GM19035 (cell line): ENCODE measurements at regions not wholly inside any gene's neighbourhood (a gene's known extent, or its start where the extent isn't known, plus 50 kb on each side); places are given as distances from the start of the nearest gene placed in this dataset.
"Not testable (repeated sequence)": the region's sequence is repeated elsewhere in the genome, so short reads cannot be mapped to it uniquely, and the experiment has no call there.

Source experiments
- ATAC-seq: cut with Tn5 transposase; IDR thresholded peaks from one replicate; pipeline ENCODE4 v1.9.1; 2021; ENCODE audit not compliant: unreplicated experiment

DNA sequence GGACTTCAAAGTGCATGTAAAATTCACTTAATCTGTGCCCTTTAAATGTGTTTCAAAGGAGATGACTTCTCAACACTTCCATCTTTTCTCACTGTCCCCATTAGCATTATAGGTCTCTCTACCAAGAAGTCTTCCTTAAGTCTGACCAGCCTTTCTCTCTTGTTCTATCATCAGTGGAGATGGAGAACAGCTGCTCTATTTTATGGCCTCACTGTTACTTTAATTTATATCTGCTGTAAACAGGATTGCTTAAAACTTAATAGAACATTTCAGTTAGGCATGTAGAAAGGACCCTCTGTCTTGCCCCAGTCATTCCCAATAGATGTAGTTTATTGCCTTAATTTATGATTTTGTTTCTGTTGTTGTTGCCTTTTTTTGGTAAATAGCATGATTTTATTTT, 86.0 kb upstream of the CDC42EP3 start:
- ATAC-seq = not testable (repeated sequence)

DNA sequence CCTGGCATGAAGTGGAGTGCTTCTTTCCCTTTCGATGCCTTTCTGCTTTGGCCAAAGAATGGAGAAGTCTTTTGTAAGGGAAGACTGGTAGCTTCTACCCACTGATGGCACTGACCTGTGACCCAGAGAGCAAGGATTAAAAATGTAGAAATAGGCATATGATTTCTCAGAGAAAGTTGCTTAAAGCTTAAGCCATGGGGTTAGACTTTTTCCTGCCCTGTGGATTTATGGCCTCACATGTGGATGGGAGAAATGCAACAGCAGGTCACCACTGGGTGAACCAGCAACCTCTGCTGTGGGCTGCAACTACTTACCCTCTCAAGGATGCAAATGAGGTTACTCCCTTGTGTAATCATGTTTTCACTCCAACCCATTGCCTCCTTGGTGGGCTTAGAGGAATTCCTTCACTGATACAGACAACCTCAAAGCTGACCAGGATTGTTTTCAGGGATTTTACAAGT, 86.7 kb upstream of the CDC42EP3 start:
- ATAC-seq = not testable (repeated sequence)

DNA sequence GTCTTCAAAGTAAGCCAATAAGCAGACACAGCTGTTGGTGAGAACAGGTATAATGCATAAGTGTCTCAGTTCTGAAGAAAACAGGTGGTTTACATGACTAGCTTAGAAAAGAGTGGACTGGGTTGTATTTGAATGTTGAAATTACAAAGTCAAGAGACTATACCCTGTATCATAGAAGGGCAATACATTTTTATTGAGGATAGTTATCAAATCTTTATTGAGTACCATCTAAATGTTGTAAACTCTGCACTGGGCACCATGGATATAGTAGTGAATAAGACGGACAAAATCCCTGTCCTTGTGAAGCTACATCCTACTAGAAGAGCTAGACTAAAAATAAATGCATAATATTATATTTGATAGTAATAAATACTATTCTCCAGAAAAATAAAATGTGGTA, 88.5 kb upstream of the CDC42EP3 start:
- not testable (repeated sequence) for ATAC-seq

DNA sequence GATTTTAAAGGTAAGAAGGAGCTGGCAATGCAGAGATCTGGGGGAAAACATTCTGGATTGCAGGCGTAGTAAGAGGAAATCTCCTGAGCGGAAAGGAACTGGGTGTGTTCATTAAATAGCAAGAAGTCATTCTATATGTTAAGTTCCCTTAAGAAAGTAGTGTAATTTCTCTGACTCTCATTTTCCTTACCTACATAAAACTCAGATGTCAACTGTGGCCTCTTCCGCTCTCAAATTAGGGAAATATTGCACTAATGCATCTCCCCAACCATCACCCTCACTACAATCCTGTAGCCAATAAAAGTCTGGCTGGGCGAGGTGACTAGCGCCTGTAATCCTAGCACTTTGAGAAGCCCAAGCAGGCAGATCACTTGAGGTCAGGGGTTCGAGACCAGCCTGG, 89.0 kb upstream of the CDC42EP3 start:
- ATAC-seq = no peak

DNA sequence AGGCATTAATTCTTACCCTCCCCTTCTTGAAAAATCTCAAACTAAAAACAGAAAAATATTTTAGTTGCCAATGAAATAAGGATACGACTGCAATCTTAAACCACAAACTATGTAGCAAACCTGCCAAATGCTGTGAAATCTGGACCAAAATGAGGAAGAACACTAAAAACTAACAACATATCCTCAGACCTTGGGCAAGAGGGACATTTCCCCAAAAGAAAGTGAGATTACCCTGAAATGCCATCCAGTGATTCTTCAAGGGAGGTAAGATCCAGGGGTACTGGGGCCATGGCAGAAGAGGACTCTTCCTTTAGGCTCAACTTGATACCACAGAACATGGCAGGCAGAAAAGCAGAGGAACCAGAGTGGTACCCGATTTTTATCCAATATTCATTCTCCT, 90.8 kb upstream of the CDC42EP3 start:
- ATAC-seq = not testable (repeated sequence)

DNA sequence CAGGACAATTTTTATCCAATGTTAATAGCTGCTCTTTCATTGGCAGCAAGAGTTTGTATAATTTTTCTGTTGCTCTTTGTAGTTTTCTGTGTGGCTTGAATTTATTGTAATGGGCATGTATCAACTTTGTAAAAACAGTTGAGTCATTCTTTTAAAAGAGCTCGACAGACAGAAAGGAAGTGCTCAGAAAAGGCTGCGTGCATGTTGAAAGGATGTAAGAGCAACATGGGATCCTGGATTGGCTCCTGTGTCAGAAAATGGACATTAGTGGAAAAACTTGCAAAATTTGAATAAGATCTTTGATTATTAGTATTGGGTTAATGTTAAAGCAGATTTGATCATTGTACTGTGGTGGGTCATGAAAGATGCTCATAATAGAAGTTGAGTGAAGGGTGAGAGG, 93.3 kb upstream of the CDC42EP3 start:
- no peak for ATAC-seq

DNA sequence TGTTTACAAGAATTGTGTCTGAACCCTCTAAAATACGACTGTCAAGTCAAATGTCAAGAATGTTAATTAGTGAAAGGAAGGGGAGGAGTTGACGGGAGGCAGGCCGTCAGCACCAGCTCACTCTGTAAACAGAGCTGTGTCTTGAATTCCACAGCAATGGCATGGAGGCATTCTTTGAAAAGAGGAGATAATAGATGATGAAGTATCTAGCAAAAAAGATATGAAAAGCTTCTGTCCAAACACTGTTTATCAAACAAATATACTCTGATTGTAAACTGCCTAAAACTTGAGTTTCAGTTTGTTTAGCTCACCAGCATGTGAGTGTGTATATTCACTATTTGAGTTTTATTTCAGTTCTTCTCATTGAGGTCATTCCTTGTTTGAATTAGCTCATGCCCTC, 94.7 kb upstream of the CDC42EP3 start:
- ATAC-seq = no peak

DNA sequence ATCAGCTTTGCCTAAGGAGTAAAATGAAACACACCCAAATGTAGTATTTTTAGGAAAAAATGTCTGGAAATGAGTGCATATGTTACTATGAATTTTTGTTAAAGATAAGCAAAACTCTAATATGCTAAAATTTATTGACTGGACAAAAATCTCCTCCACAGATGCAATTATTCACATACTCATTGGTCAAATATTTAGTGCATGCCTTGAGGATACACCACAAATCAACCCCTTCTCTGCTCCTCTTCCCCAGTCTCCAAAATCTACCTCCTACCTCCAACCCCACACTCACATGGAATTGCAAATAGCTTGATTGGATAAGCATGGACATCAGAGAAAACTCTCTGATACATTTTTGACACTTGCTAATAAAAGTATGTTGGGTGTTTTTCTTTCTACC, 95.6 kb upstream of the CDC42EP3 start:
- no peak for ATAC-seq

DNA sequence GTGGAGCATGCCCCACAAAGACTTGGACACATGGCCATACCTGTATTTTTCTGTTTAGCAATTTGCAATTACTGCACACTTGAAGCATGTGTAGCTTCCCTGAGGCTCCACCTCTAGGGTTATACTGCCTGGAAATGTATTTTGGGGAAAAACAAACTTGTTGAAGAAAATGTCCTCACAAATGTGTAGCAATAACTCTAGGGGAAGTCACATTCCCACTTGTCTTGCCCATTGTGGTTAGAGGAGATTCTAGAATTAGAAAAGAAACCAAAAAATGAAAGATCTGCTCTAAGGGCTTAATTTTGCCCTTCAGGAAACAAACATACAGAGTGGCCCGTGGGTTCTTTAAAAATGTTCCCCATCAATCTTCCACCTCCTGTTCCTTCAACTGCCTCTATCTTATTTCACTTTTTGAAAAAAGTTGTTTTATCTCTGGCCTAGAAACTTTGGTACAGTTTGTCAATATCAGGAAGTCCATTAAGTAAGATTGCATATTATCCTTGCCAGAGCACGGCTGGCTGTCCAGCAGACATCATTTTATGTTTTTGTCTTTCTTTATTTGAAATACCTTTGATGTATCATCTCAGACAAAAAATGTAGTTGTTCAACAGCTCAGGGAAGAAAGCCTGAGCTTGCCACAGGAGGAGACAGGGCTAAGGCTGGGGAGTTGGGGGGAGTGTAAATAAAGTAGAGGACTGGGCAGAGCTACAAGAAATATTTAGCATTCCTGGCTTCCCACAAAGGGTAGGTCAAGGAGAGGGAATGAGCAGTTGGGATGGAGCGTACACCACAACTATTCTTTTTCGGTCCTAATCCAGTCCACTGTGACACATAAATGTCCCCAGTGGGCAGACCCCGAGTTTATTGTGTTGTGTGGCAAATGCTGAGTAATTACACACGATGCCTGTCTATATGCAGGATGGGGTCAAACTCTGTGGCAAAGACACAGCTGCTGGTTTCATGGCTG, 96.8 kb upstream of the CDC42EP3 start:
- ATAC-seq = no peak

DNA sequence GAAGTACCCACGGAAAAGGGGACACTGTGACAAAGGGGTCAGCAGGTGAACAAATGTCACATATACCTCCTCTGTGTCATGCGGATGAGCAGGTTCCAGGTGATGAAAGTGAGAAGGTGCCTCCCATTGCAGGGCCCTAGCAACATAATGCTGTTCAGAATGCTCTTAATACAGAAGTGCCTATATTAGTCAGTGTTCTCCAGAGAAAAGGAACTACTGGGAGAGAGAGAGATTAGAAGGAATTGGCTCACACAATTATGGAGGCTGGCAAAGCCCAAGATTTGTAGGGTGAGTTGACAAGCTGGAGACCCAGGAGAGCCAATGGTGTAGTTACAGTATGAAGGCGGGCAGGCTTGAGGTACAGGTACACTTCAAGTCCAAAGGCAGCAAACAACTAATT, 98.1 kb upstream of the CDC42EP3 start:
- ATAC-seq = no peak

DNA sequence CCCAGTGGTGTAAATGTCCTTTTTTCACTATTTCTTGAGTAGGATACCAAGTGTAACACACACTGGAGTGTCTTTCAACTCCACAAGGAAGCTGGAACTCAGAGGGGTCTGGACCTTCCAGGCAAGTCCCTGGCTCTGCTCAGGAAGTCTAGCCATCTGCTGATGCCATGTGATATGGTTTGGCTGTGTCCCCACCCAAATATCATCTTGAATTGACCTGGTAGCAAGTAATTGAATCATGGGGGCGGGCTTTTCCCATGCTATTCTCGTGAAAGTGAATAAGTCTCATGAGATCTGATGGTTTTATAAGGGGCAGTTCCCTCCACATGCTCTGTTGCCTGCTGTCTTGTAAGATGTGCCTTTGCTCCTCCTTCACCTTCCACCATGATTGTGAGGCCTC, 99.4 kb upstream of the CDC42EP3 start:
- ATAC-seq = no peak

DNA sequence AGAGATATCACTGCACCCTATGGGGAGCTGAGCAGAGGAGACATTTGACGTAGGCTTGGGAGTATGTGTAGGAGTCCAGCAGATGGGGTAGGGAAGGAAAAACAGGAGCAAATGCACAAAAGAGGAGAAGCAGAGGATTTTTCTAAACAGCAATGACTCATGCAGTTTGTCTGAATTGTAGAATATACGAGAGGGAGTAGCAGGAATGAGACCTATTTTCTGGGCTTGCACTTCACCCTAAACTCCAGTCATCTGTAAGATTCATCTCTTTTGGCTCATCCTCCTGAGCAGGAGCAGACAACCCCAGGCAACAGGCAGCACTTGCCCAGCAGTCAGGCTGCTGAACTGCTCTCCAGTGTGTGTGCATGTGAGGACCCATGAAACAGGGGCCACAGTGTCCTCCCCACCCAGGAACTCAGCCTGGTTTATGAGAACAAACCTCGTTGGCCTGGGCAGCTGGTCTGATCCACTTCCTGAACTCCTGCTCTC, 100.2 kb upstream of the CDC42EP3 start:
- no peak for ATAC-seq

DNA sequence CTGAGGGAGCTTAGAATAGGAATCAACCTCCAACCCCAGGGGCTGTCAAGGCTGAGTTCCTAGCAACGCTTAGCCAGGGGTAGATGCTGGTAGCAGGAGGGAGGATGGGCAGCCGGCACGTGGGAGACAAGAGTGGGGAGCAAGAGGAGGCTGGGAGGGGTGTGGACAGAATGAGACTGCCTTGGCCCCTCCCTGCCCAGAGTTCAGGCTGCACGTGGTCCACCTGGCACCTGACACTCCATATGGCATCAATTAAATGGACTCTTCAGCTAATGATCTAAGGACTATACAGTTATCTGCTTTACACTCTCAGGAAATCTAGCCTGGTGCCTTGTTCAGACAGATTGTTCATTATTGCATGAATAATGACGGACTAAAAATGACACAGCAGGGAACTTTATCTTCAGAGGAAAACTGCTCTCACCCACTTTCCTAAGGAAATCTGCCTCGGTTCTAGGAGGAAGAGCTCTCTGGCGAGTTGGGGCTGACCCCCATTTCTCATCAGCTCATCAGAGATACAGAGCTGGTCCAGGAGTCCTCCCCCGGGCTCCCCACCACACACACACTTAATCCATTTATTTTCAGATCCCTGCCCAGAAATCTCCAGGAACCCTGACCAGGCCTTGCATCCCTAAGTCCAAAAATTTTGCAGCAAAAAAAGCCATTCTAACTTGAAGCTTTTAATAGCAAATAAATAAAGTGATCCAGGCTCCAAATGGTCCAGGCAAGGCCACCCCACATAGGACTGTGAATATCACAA, 102.1 kb upstream of the CDC42EP3 start:
- ATAC-seq = no peak

DNA sequence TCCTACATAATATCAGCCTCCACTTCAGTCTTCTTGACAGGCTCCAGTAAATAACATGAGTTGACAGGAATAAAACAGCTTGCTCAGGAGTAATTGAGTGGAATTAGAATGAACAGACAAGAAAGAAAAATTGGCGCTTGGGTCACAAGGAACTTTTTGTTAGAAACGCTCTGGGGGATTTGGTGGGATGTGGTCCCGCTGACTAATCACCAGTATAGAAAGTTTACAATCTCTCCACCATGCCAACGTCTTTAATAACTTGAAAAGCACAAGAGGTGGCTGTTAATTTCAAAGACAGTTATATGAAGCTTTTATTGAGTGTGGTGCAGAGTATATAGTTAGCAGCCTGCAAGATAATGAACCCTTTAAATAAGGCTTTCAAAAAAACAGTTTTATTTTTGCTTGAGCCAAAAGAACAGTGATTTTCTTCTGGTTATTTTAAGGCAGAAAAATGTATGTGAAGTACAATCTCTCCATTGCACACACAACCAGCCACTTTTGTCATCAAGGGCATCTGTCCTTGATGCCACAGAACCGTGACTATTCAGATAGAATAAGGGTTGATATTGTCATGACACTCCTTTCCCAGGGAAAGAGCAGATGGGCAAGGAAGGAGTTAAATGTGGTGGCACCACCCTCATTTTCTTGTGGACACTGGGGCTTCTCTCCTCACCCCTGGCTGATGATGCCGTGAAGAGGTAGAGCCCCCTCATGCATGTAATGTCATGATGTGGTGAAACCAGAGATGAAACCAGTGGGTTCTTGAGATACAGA, 102.9 kb upstream of the CDC42EP3 start:
- ATAC-seq = not testable (repeated sequence)

DNA sequence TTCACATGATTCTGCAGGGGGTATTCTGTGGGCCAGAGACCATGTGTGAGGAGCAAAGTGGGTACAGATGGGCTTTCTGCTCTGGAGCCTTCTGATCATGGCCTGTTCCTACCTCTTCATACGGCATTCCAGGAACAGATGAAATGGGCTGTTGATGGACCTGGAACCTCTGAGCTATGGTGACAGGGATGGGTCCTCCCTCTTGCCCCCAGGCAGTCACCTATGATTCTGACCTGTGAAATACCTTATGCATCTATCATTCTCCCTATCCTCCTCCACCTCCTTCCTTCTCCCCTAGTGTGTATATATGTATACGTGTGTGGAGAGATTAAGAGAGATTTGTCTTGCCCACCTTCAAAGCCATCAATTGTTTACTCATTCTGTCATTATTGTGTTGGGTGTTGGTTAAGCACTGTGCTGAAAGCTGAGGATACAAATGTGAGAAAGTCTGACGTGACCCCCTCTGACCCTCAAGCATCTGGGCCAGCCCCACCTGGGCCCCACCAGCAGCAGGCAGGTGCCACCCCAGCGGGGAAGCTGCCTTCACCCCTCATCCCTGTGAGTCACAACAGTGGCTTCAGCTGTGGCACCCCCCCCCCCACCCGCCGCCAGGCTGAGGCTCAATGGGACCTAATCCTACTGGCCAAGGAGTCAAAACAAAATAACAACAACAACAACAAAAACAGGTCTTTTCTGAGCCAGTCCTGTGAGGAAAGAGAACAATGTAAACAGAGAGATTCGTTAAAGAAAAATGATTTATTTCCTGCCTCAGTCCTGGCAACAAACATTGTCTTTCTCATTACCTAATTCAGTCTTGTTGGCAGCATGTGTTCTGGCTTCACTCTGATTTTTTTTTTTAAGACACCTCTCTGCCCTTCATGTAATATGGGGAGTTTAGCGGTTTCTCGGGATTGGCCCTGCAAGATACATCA, 103.8 kb upstream of the CDC42EP3 start:
- ATAC-seq = no peak

DNA sequence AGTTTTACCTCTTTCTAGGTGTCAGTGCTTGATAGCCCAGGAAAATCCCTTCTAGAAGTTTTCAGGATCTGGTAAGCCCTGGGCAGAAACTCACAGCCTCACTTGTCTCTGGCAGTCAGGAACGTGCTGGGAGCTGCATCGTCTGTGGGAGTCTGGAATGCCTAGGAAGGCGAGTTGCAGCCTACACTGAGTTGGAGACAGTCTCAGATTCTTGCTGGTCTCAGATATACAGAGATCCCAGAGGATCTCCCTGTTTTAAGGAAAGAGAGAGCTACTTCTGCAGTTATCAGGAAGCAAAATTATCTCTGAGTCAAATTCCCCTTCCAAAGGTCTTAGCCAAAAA, 104.4 kb upstream of the CDC42EP3 start:
- ATAC-seq = no peak

DNA sequence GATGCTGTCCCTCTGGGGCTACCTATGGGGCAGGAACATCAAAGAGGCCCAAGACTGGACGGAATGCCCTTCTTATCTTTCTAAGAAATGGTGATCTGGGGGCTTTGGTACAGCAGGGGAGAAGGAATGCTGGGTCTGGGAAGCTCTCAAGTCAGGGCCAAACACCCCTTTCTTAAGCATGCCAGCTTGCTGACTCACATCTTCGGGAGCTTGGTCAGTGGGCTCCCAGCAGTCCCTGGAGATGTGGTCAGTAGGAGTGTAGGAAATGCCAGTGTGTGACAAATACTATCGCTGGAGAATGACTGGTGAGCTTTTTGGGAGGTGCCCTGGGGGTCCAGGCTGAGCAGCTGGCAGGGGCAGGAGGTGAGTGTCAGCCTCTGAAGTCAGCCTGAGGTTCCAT, 105.0 kb upstream of the CDC42EP3 start:
- ATAC-seq = no peak

DNA sequence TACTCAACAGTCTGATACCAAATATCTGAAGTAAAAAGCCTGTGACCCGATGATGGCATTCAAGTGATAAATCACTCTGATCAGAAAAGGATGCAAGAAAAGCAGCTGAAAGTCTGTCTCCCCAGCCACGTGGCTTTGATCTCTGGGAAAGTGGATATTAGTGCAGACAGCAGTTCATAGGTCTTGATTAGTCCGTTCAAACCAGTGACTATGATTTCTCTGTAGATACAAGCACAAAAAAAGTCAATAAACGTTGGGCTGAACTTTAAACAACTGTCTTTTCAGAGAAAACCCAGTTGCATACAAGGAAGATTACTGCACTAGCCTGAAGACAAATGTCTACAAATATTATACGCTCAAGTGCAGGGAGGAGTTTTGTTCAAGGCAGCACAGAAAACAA, 107.7 kb upstream of the CDC42EP3 start:
- ATAC-seq = no peak

DNA sequence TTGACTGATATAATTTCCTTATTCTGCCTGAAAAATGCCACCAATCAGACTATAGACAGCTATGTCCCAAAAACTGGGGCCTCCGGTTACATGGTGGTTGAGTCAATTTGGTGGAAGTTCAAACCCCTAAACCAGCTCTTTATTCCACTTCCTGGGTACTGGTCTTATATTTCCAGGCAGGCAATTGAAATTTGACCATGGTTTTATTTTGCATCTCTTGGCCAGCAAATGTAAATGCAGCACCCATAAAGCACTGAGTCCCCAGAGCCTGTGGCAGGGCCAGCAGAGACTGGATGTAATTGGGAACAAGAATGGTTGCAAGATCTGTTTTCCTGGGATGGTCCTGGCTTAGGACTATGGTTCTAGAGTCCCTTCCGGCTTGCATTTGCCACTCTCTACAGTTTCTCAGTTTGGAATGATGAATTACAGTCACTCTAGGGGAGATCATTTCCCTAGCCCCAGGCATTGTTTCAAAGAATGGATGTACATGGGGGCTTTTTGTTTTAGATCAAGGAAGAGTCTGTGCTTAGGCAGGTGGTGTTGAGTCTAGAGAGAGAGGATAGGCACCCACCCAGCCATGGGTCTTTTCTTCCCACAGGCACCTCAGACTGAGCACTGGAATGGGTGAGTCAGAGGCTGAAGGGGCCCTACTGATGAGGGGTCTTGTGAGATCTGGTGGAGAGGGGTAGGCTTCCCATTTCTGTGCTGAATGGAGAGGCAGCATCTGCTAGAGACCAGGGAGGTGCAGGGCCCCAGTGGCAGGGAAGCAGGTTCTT, 108.4 kb upstream of the CDC42EP3 start:
- no peak for ATAC-seq

DNA sequence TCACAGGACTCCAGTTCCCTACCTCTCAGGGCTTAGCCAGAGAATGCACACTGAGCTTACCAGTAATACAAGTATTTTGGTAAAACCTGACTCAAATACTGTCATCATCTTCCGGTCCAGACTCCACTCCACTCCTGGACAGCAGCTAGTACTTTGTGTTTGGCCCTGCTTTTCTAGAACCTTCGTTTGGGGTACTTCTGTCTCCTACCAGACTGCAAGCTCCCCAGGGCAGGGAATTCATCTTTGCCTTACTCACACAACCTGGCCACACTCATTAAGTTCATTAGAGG, 108.9 kb upstream of the CDC42EP3 start:
- ATAC-seq = no peak
